ENCODE measurements at regions not wholly inside any gene's neighbourhood (a gene's known extent, or its start where the extent isn't known, plus 50 kb on each side); places are given as distances from the start of the nearest gene placed in this dataset.
"Not testable (repeated sequence)": the region's sequence is repeated elsewhere in the genome, so short reads cannot be mapped to it uniquely, and the experiment has no call there.

DNA sequence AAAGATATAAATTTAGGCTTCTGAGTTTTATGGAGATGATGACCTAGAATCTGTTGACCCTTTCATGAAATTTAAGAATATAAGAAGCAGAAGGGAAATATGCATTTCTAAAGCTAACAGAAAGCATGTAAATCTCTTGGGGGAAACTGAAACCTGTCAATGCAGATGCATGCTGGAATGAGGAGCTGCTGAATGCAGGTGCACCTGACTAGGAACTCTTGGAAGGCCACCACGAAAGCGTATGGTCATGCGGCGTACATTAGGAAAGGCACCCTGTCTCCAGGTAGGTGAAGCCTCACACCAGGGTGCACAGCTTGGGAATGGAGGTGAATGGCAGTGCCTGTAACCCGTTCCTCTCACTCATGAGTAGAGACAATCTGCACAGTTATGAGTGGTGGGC, 309.7 kb downstream of the SEC16B start:
- intact Hi-C loops (cut with DNase I) = no loop called here

DNA sequence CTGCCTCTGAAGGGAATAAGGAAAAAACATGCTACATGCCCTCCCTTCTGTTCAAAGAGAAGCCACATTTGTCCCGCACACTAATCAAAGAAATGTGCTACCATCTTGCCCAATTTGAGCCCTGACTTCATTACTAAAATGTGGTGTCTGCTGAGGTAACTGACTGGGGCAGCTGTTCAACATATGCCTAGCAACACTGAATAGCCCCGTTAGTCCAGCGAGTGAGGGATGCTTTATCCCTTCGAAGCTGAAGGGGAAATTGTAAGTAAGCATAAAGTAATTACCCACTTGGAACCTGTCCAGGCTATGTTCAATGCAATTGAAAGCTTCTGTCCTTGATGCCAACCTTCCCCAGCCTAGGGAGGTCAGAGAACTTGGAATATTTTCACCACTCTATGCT, 310.6 kb downstream of the SEC16B start:
- DNase-seq (ENCODE audit: low spot score) = no peak
- intact Hi-C loops (cut with DNase I) = no loop called here

More for the DNA sequence above, 309.7 kb downstream of the SEC16B start:
- DNase-seq (ENCODE audit: low spot score) = no peak

DNA sequence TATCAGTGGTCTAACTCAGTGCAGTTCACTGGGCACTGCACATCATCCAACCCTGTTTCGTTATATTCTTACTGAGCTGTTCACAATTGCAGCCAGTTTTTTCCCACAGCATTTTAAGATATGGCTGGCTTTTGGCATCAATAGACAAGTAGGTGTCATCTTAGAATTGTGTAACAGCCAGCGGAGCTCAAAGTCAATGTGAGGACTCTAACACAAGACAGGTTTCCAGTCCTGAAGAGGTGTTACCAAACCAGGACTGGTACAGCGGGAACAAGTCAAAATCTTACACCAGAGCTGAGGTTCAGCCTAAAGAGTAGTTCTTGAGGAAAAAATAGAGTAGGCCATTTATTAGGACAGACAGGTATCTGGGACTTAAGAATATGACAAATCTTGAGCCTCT, 313.3 kb downstream of the SEC16B start:
- DNase-seq (ENCODE audit: low spot score) = no peak
- intact Hi-C loops (cut with DNase I) = no loop called here

DNA sequence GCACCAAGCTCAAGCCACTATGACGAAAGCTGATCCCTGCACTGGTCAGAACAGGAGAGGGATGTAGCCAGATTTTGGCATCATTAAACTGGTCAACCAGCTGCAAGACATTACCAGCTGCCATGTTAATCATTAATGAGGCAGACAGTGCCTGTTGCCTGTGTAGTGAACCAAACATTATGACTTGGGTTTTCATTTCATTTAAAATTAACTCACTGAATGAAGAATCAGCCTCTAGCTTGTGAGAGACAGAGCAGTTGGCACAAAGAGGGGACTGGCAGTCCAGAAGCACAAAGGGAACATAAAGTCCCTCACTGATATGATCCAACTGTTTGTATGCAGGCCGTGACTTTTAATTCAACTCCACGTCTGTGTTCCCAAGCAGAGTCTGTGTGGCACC, 318.9 kb downstream of the SEC16B start:
- intact Hi-C loops (cut with DNase I) = no loop called here
- no peak for DNase-seq (ENCODE audit: low spot score)

DNA sequence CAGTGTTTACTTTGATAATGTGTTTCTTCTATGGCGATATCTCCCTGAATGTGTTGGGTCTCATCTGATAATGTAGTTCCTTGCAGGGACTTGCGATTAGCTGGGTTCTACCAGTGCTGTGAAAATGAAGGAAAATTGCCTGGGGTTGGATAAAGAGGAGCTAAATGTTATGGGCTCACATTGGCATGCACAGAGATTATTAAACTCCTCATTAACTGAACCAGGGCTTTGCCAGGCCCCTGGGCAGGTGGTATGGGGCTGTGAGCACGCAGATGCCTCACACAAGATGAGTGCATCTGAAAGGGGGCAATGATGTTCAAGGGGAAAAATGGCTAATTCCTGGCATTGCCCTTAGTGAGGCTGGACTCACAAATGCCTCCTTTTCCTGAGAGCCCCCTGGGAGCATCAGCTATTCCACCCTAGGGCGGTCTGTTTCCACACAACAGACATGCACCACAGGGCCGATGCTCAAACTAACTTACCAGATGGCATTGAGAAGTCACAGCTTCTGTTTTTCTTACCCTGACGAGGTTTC, 321.1 kb downstream of the SEC16B start:
- intact Hi-C loops (cut with DNase I) = no loop called here
- no peak for DNase-seq (ENCODE audit: low spot score)

DNA sequence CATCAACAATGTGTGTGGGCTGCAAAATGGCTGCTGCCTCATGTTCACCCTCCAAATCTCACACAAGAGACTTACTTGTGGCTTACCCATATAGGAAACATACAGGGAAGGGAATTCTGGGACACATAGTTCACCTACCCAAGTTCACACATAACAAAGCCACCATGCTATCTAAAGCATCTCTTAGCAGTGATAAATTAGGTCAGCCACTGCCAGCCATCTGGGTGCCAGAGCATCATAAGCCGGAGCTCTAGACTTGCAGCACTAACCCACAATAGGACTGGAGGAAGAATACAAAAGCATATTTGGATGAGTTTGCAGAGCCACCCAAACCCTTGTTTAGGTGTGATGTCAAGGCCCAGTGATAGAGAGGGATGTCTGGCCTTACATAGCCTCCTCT, 321.7 kb downstream of the SEC16B start:
- DNase-seq (ENCODE audit: low spot score) = no peak
- intact Hi-C loops (cut with DNase I) = no loop called here

DNA sequence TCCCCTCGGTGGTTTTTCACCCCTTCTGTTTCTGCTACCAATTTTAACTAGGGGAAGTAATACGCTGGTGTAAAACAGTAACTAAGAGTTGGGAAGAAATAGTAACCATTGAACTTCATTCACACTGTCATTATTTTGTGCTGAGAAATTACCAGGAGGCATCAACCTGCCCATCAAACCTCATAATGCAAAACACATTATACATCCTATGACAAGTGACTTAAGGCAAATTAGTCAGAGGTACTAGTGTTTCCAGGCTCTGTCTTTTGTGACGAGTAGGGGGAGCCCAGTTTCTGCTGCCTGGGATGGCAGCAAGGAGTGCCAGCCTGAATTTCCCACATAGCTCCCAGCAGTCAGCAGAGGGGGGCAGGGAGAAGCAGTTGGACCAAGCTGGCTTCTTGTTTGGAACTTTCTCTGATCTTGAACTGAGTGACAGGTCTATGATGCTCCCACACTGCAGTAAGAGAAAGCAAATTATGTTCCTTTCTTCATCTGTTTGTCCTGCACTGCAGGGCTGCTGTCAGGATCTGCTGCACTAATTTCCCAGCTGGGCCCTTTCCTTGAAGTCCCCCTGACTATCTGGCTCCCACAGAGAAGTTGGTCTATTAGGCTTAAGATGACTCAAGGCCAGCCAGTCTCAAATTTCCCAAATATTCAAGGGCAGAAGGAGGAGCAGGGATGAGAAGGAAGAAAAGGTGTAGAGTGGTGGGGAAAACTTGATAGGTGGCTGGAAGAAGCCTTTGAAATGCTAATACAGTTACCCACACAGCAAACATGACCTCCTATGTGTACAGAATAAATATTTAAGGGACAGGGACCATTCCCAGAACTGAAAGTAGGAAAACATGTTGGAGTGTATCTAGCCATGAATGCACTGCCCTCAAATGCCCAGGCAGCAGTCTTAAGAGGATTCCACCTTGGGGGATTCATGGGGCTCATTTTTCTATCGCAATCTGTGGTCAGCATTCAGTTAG, 322.8 kb downstream of the SEC16B start:
- DNase-seq (ENCODE audit: low spot score) = no peak
- intact Hi-C loops (cut with DNase I) = no loop called here

DNA sequence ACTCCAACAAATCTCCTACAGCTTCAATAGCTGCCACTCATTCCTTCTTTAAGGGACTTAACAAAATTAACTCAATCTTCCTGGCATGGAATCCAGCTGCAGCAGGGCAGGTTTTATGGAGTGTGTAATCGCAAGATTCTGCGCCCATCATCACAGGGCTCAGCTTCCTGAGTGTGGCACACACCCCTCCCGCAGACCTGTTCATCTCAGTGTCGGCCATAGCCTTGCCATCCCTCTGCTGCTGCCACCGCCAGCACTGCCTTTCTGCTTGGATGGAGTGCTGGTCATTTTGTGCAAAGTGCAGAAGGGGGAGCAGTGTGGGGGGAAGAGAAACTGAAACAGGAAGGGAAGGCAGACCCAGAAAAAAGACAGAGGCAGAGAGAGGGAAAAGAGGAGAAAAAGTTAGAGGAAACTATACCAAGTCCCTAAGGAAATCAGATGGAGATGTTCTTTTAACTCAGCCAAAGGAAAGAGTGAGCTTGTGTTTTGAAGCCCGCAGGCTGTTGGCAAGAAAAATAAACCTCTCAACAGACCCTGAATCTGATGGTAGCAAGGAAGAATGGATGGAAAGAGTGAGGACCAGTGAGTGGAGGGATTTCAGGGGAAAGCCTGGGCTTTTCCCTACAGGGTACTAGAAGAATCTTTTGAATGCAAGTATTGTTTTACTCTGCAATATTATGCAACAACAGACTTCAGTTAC, 324.2 kb downstream of the SEC16B start:
- intact Hi-C loops (cut with DNase I) = no loop called here
- no peak for DNase-seq (ENCODE audit: low spot score)

DNA sequence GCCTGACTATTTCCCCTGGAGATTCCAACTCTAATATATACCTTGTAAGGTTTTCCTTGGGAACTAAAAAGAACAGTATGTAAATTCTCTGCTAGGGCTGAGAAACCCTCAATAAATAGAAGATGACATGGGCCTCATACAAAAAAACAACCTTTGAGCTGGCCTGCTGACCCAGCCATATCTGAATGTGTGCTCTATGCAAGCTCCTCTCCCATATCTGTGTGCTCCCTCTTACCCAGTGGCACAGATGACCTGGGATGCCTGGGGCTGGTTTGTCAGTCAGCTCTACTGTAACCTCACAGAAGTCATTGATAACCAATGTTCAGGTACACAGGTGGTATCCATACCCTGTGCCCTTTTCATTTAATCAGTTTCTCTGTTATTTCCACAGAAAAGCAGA, 329.2 kb downstream of the SEC16B start:
- intact Hi-C loops (cut with DNase I) = no loop called here

DNA sequence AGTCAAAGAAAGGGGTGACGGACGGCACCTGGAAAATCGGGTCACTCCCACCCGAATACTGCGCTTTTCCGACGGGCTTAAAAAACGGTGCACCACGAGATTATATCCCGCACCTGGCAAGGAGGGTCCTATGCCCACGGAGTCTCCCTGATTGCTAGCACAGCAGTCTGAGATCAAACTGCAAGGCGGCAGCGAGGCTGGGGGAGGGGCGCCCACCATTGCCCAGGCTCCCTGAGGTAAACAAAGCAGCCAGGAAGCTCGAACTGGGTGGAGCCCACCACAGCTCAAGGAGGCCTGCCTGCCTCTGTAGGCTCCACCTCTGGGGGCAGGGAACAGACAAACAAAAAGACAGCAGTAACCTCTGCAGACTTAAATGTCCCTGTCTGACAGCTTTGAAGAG, 335.7 kb downstream of the SEC16B start:
- DNase-seq (ENCODE audit: low spot score); intact Hi-C loops (cut with DNase I): not testable (repeated sequence)

More for the DNA sequence above, 329.2 kb downstream of the SEC16B start:
- DNase-seq (ENCODE audit: low spot score) = no peak

DNA sequence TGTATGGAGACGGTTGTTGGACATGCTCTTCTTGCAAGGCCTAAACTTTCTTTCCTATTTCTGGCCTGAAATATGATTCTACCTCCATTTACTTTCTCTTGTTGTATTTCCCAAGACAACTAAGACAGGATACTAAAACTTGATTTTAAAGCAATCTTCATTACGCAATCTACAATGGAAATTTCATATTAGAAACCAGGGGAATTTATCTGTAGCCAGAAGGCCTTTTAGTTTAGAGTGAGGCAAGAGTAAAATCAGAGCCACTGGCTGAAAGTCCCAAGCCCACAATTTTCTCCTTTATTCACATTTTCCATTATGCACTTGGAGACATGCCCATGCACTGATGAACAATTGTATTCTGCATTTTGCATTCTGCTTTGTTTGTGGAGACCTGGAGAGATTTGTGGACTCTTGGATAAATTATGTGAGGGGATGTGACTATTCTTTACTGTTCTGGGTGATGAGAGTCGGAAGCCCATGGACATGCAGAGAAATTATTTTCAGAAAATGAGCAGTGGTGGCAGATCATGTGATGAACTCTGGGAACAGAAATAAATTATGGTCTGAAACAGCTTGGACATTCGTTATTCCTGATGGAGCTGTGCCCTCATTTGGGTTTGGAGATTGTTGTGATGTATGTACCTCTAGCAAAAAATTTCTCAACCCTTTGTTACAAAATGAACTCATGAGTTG, 336.8 kb downstream of the SEC16B start:
- intact Hi-C loops (cut with DNase I) = no loop called here
- no peak for DNase-seq (ENCODE audit: low spot score)

DNA sequence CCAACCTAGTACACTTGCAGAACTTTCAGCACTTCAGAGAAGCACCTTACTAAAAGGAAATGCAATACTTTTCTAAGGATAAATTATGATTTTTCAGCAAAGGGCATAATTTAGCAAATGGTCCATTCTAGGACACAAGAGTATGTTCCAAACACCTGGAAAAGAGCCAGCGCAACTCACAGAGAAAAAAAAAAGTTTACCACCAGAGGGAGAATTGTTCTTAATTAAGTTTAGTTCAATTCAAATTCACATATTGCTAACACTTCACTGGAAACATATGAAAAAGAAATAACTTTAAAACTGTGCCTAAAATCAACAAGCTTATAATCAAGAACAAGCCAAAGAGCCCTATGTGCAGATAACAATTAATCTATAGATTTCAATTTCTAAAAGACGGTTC, 338.1 kb downstream of the SEC16B start:
- DNase-seq (ENCODE audit: low spot score) = no peak
- intact Hi-C loops (cut with DNase I) = no loop called here

DNA sequence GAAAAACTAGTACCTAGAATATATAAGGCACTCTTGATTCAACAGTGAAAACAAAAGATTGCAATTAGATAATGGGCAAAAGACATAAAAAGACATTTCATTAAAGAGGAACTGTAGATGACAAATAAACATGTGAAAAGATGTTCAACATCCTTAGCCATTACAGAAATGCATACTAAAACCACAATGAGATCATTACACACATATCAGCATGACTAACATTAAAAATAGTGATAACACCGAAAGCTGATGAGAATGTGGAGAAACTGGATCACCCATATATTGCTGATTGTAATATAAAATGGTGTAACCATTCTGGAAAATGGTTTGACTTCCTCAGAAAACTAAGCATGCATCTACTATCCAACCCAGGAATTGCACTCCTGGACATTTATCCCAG, 340.3 kb downstream of the SEC16B start:
- intact Hi-C loops (cut with DNase I) = no loop called here
- DNase-seq (ENCODE audit: low spot score) = no peak

DNA sequence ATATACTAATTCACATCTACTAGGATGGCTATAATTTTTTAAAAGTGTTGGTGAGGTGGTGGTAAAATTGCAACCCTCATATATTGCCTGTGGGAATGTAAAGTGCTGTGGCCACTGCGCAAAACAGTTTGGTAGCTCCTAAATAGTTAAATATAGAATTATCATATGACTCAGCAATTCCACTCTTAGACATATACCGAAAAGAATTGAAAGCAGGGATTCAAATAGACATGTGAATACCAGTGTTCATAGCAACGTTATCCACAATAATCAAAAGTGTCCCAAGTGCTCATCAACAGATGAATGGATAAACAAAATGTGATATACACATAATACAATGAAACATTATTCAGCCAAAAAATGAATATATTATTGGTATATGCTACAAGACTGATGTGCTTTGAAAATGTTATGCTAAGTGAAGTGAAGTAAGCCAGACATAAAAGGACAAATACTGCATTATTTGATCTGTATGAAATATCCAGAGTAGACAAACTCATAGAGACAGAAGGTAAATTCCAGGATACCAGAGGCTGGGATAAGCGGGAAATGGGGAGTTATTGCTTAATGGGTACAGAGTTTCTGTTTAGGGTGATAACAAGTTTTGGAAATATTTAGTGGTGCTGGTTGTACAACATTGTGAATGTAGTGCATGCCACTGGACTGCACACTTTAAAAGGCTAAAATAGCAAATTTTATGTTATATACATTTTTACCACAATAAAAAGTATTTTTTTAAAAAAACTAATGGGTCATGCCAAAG, 342.5 kb downstream of the SEC16B start:
- DNase-seq (ENCODE audit: low spot score) = no peak
- intact Hi-C loops (cut with DNase I) = no loop called here

DNA sequence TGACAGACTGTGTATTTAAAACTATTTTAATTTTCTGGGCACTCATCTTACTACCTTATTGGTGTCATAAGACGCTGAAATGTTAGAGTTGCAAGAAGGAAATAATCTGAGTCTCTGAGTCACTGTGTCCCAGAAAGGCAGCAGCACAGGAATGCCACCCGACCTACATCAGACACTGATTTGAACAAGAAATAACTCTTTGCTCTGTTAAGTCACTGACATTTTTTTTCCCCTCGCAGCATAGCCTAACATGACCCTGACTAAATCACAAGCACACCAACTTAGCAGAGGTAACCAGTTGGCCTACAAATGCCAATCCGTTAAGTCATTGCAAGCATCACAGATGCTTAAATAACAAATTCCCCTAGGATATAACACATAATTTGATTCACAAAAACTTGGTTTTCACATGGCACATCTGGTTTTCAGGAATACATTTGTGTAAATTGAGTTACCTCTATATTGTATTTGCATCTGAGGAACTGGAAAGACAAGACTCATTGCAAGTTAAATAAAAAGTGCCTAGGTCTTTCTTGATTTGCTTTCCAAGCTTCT, 349.1 kb downstream of the SEC16B start:
- intact Hi-C loops (cut with DNase I) = no loop called here

DNA sequence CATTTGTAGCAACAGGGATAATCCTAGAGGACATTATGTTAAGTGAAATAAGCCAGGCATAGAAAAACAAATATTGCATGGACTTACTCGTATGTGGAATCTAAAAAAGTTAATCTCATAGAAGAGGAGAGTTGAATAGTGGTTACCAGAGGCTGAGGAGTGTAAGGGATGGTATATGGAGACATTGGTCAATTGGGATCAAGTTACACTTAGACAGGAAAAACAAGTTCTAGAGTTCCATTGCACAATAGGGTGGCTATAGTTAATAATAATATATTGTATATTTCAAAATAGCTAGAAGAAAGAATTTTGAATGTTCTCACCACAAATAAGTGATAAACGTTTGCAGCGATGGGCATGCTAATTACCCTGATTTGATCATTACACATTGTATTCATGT, 354.6 kb downstream of the SEC16B start:
- intact Hi-C loops (cut with DNase I) = no loop called here
- DNase-seq (ENCODE audit: low spot score) = no peak

More for the DNA sequence above, 349.1 kb downstream of the SEC16B start:
- DNase-seq (ENCODE audit: low spot score) = no peak

DNA sequence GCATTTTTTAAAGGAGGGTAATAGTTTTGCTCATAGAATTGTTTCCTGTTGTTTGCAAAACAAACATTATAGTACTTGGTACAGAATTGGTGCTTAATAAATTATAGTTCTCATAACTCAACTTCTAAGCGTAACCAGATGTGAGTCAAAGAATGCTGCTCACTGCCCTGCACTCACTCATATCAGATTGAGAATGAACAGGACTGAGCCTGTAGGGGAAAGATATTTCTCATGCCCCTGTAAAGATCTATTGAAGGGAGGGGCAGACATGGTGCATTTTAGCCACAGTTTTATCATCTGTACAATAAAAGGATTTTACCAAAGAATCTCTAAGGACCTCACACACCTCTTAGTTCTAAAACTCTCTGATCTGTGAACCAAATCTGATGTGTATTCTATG, 358.5 kb downstream of the SEC16B start:
- intact Hi-C loops (cut with DNase I) = no loop called here
- no peak for DNase-seq (ENCODE audit: low spot score)

DNA sequence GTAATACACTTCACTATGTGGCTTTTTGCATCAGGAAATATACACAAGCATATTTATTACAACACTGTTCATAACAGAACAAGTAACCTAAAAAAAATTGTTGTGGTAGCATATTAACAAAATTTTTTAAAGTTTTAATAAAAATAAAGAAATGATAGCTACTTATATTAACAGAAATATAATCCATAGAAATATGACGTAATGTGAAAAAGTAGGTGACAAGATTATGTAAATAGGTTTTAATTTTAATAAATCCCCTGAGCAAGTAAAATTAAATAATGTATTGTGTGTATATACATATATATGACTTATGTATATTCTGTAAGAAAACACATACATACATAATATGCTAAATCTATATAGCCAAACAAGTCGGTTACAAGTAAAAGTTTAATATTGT, 359.9 kb downstream of the SEC16B start:
- no peak for DNase-seq (ENCODE audit: low spot score)
- intact Hi-C loops (cut with DNase I) = no loop called here

DNA sequence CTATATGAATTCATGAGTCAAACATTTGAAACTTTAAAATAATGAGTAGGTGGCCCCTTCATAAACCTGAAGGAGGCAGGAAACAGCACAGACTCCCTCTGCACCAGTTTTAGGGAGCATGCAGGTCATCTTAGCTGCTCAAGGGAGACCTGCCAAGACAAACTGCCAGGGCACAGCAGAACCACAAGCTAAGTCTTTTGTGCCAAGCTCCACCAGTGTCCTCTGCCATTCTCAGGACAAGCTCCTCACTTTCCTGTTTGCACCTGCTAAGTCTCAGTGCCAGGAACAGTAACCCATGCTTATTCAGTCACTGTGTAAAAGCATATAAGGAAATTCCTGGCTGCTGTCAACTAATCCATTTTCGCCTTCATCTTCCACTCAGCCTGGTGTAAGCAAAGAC, 368.9 kb downstream of the SEC16B start:
- intact Hi-C loops (cut with DNase I) = no loop called here
- DNase-seq (ENCODE audit: low spot score) = no peak
